Aorta (tissue), 5 donors: ENCODE measurements at regions not wholly inside any gene's neighbourhood (a gene's known extent, or its start where the extent isn't known, plus 50 kb on each side); places are given as distances from the start of the nearest gene placed in this dataset.
A peak's percentile ranks its signal among the peaks of the same experiment; 100 is the strongest.

ENCODE experiments used
- ATAC-seq: fragments of 200-7000 bp; cut with Tn5 transposase; one replicate; pipeline ENCODE4 v1.9.1; 2022; ENCODE audit warnings: moderate library complexity; ENCODE audit not compliant: low FRiP score
- DNase-seq, 2 donors: peaks; one replicate each; pipeline ENCODE4 v3.0.0-alpha.2; 2020
- H3K27ac ChIP-seq, 2 donors: one replicate each; pipeline ENCODE4 v1.5.1; 2013; ENCODE audit warnings: low read length in 2 of 2, mild to moderate bottlenecking in 2 of 2, moderate library complexity in 2 of 2, control low read depth in 1 of 2, inconsistent platforms in 1 of 2, low read depth in 1 of 2
- H3K27me3 ChIP-seq, 2 donors: one replicate each; pipeline ENCODE4 v1.6.1; 2013; ENCODE audit warnings: control low read depth in 1 of 2, low read length in 1 of 2, mild to moderate bottlenecking in 1 of 2, moderate library complexity in 1 of 2; ENCODE audit not compliant: insufficient read depth in 2 of 2, control insufficient read depth in 1 of 2
- H3K36me3 ChIP-seq, 2 donors: one replicate each; pipeline ENCODE4 v1.6.1; 2013; ENCODE audit warnings: control low read depth in 1 of 2, low read length in 1 of 2, mild to moderate bottlenecking in 1 of 2; ENCODE audit not compliant: insufficient read depth in 2 of 2, control insufficient read depth in 1 of 2
- H3K4me1 ChIP-seq, 2 donors: one replicate each; pipeline ENCODE4 v1.6.1; 2013; ENCODE audit warnings: low read length in 2 of 2, control low read depth in 1 of 2, mild to moderate bottlenecking in 1 of 2, moderate library complexity in 1 of 2; ENCODE audit not compliant: insufficient read depth in 2 of 2, control insufficient read depth in 1 of 2
- H3K4me3 ChIP-seq, 2 donors: one replicate each; pipeline ENCODE4 v1.5.1; 2013; ENCODE audit warnings: low read length in 2 of 2, control low read depth in 1 of 2, mild to moderate bottlenecking in 1 of 2
- H3K9me3 ChIP-seq: one replicate; pipeline ENCODE4 v1.6.1; 2013; ENCODE audit warnings: mild to moderate bottlenecking, low read length; ENCODE audit not compliant: control insufficient read depth
- WGBS, 2 donors: extraction: QIAGEN DNeasy Blood & Tissue Kit; methylation state at CpG; one replicate each; pipeline ENCODE4 v1.1.7; 2013; 5-methylcytosine and 5-hydroxymethylcytosine counted together
- intact Hi-C, 2 donors: fragments of 100-400 bp; cut with DNase I; formaldehyde crosslinking; loops; one replicate each; pipeline versions ENCODE4 v1.14.2 to v1.15.0; 2022
- donor health status: healthy with polysubstance abuse.
- donor health status: Bipolar disorder and iron deficiency.
- donor health status: DM: no; HTN: no; CAD: no.
- donor health status: DM: no; HTN: no; CAD: no.
- donor health status: DM: yes; HTN: yes; CAD: no.

DNA sequence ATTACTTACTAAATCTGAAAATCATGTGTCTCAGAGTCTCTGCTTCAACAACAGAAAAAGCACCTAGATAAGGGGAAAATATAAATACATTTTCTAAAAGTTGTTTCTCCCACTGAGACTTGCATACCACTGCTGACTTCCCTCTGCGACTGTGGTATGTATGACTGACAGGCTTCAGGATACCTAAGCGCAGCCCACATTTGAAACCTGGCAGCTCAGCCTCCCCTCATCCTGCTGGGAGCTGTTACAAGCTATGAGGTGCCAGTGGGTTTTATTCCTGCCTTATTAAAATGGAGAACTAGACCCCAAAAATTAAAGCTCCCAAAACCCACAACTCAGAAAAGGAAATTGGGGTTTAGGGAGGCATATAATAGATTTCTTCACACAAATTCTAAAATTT lies 133.6 kb downstream of the RAB38 start:
- Histone ChIP-seq H3K27ac (no peak overlapping the region), H3K4me1 (no peaks in the 10 kb centered on the region), H3K27me3 (peaks cover 0 to 1% of the 10 kb centered on the region in 2 donors), H3K36me3 (no peaks in the 10 kb centered on the region), H3K9me3 (no peaks in the 10 kb centered on the region), H3K4me3 (no peak overlapping the region)
- WGBS, 2 donors = 38 to 47% methylated on average over 2 of the region's 2 CpGs
- no peak for DNase-seq
- no peak for ATAC-seq
- intact Hi-C loops = no loop called here

DNA sequence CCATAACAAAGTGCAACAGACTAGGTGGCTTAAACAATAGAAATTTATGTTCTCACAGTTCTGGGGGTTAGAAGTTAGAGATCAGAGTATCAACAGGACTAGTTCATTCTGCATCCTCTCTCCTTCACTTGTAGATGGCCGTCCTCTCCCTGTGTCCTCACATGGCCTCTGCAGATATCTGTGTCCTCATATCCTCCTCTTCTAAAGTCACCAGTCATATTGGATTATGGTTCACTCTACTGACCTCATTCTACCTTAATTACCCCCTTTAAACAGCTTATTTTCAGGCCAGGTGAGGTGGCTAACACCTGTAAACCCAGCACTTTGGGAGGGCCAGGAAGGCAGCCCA lies 135.1 kb downstream of the RAB38 start:
- H3K9me3 ChIP-seq = no peaks in the 10 kb centered on the region
- intact Hi-C loops = no loop called here
- ATAC-seq = no peak
- WGBS, 2 donors = 88 to 89% methylated on average over 1 of the region's 1 CpG
- no peak overlapping the region for H3K27ac ChIP-seq
- DNase-seq = no peak
- H3K4me1 ChIP-seq = no peaks in the 10 kb centered on the region
- no peak overlapping the region for H3K4me3 ChIP-seq
- H3K36me3 ChIP-seq = no peaks in the 10 kb centered on the region
- peaks cover 0 to 1% of the 10 kb centered on the region in 2 donors for H3K27me3 ChIP-seq

DNA sequence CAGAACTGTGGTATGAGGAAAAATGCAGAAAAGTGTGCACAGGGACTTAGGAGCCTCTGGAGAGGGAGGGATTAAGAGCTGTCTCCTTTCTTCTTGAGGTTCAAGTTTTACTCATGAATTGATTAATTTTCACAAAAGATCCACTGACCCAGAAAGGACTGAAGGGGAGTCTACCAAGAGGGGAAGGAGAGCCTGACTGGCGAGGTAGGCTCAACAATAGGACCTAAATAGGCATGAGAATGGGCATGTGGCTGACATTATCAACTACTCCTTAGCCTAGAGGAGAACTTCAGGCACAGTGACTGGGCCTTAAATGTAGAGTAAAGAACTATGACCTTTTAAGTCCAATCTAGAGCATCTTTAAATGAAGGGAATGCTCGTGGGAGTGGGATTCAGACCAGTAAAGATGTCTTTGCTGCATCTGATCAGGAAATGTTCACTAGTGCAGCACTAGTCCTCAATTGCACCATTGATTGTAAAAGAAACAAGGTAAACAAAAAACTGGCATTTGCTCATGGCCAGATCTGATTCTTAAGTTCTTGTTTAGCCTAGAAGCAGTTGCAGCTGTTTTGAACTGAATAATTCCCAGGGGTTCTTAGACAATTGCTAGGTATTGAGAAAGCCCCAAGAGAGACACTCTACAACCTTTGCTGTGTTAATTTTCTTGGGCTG lies 135.6 kb downstream of the RAB38 start:
- H3K27me3 ChIP-seq = peaks cover 0 to 1% of the 10 kb centered on the region in 2 donors
- WGBS, 2 donors = 87 to 88% methylated on average over 2 of the region's 2 CpGs
- H3K9me3 ChIP-seq = no peaks in the 10 kb centered on the region
- H3K4me1 ChIP-seq = no peaks in the 10 kb centered on the region
- H3K4me3 ChIP-seq = no peak overlapping the region
- no peaks in the 10 kb centered on the region for H3K36me3 ChIP-seq
- DNase-seq = no peak
- intact Hi-C loops = no loop called here
- ATAC-seq = no peak
- H3K27ac ChIP-seq = no peak overlapping the region

DNA sequence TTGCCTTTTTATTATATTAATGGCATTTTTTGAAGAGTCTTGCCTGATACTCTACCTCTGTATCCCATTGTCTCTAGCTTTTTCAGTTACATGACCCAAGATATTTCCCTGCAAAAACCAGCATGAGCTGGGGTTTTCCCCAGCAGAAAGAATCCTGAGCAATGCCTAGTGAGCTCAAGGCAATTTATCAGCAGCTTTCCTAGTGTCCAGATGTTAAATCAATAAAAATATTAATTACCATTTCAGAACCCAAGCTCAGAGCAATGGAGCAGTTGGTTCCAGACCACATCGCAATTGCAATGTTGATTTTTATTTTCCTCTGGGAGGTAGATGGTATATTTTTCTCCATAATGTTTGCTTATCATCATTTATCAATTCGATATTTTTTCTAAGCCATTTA lies 137.2 kb downstream of the RAB38 start:
- 75 to 81% methylated on average over 2 of the region's 2 CpGs for WGBS, 2 donors
- Histone ChIP-seq H3K27me3 (peaks cover 0 to 1% of the 10 kb centered on the region in 2 donors), H3K4me1 (no peaks in the 10 kb centered on the region), H3K27ac (no peak overlapping the region), H3K4me3 (no peak overlapping the region), H3K36me3 (no peaks in the 10 kb centered on the region), H3K9me3 (no peaks in the 10 kb centered on the region)
- intact Hi-C loops = no loop called here
- no peak for ATAC-seq
- DNase-seq = no peak

DNA sequence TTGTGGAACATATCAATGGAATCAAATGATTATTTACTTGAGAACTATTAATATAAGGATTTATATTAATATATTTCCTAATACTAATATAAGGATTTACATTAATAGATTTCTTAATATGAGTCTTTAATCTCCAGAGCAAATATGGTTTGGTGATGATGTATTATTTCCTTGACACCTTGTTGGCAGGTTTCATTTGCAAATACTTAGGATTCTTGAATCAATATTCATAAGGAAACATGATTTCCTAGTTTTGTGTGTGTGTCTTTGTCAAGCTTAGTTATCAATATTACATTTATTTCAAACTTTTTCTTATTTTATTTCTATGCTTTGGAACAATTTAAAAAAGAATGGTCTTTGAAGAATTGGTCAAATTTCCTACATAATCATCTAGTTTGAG lies 138.5 kb downstream of the RAB38 start:
- ATAC-seq = no peak
- intact Hi-C loops = no loop called here

DNA sequence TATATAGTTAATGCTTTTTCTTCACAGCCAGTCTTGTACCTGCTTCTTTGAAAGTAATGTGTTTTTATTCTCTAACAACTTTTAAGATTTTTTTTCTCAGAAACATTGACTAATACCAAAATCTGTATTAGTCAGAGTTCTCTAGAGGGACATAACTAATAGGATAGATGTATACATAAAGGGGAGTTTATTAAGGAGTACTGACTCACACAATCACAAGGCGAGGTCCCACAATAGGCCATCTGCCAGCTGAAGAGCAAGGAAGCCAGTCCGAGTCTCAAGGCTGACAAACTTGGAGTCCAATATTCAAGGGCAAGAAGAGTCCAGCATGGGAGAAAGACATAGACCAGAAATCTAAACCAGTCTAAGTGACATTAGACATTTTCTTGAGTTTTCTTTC lies 140.0 kb downstream of the RAB38 start:
- 81 to 90% methylated on average over 2 of the region's 2 CpGs for WGBS, 2 donors
- DNase-seq = no peak
- Histone ChIP-seq H3K27ac (no peak overlapping the region), H3K36me3 (no peaks in the 10 kb centered on the region), H3K4me1 (no peaks in the 10 kb centered on the region), H3K9me3 (no peaks in the 10 kb centered on the region), H3K4me3 (no peak overlapping the region), H3K27me3 (no peaks in the 10 kb centered on the region)
- intact Hi-C loops = no loop called here
- ATAC-seq = no peak

More for the DNA sequence above, 138.5 kb downstream of the RAB38 start:
- Histone ChIP-seq H3K36me3 (no peaks in the 10 kb centered on the region), H3K4me3 (no peak overlapping the region), H3K4me1 (no peaks in the 10 kb centered on the region), H3K27me3 (peaks cover 0 to 1% of the 10 kb centered on the region in 2 donors), H3K9me3 (no peaks in the 10 kb centered on the region), H3K27ac (no peak overlapping the region)
- DNase-seq = no peak

DNA sequence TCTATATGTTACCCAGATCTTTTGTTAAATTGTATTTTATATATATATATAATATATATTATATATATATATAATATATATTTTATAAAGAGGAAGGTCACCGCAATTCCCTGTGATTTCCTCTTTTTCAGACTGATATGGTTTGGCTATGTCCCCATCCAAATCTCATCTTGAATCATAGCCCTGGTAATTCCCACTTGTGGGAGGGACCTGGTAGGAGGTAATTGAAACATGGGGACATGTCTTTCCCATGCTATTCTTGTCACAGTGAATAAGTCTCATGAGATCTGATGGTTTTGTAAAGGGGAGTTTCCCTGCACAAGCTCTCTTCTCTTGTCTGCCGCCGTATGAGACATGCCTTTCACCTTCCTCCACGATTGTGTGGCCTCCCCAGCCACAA lies 157.6 kb downstream of the RAB38 start:
- DNase-seq = no peak
- intact Hi-C loops = no loop called here
- H3K27ac ChIP-seq = no peak overlapping the region
- no peaks in the 10 kb centered on the region for H3K27me3 ChIP-seq
- no peak overlapping the region for H3K4me3 ChIP-seq
- H3K36me3 ChIP-seq = no peaks in the 10 kb centered on the region
- ATAC-seq = no peak
- no peaks in the 10 kb centered on the region for H3K9me3 ChIP-seq
- WGBS, 2 donors = 57 to 73% methylated on average over 4 of the region's 4 CpGs
- H3K4me1 ChIP-seq = no peaks in the 10 kb centered on the region

DNA sequence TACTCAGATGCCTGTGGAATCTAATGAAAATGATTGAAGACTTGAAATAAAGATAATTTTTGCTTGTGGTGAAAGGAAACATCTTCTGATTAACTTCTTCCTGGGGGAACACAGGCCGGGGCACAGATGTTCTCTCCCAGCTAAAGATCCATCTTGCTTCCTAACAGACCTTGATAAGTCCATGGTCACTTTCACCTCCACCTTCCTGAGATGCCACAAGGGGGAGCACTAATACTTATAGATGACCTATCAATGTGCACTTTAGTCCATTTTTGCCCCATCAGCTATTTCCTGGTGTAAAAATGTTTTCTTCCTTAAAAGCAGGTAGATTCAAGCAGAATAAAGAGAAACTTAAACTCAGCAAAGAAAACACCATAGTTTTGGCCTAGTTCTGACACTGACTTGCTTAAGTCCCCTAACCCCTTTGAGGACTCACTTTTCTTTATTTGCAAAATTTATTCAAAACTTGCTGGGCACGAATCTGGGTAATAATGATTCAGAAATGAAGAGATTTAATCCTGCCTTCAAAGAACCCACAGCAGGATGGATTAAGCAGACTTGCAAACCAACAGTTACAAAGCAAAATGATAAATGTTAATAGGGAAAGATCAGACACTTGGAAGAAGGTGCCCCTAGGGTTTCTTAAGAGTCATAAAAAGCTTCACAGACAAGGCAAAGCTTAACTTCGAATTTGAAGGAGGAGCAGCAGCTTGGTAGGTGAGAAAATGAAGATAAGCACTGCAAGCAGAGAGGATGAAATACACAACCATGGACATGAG lies 158.7 kb downstream of the RAB38 start:
- DNase-seq = peak in 1 of 2 donors; percentile 66
- Histone ChIP-seq H3K4me1 (no peaks in the 10 kb centered on the region), H3K27ac (no peak overlapping the region), H3K9me3 (no peaks in the 10 kb centered on the region), H3K36me3 (no peaks in the 10 kb centered on the region), H3K27me3 (no peaks in the 10 kb centered on the region), H3K4me3 (no peak overlapping the region)
- ATAC-seq = peak; percentile 78
- 32 to 33% methylated on average over 3 of the region's 3 CpGs for WGBS, 2 donors
- intact Hi-C loops = loop anchor here in 1 of 2 donors (1.0 kb wide), 1 partner anchor 528 kb away; no protein-coding TSS in a partner anchor

DNA sequence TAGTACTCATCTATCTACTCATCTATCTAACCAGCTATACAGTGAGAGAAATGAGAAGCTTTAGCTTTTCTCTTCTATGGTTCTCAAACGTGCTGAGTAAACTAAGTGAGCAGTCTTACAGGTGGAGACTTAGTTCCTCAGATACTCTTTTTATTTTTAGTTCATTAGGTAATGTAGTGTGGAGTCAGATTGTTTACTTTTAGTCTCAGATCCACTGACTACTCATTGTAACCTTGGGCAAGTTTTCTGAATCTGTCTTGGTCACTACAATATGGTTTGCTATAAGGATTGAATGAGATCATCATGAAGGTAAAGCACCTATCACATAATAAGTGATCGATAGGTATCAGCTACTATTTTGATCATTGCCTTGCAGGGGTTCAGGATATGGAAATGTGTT lies 160.1 kb downstream of the RAB38 start:
- H3K27me3 ChIP-seq = no peaks in the 10 kb centered on the region
- DNase-seq = no peak
- H3K4me1 ChIP-seq = no peaks in the 10 kb centered on the region
- no peak for ATAC-seq
- 64 to 68% methylated on average over 2 of the region's 2 CpGs for WGBS, 2 donors
- H3K27ac ChIP-seq = no peak overlapping the region
- H3K4me3 ChIP-seq = no peak overlapping the region
- intact Hi-C loops = no loop called here
- no peaks in the 10 kb centered on the region for H3K36me3 ChIP-seq
- no peaks in the 10 kb centered on the region for H3K9me3 ChIP-seq
